Nephron (organoid): ENCODE measurements at regions not wholly inside any gene's neighbourhood (a gene's known extent, or its start where the extent isn't known, plus 50 kb on each side); places are given as distances from the start of the nearest gene placed in this dataset.

Experiments used
- H3K27ac Mint-ChIP-seq, 3 experiments: 2 replicates each; pipeline ENCODE4 v1.8.0; 2020; ENCODE audit warnings: mixed read lengths in 3 of 3, mild to moderate bottlenecking in 2 of 3, moderate library complexity in 1 of 3
- H3K27me3 Mint-ChIP-seq: 2 replicates; pipeline ENCODE4 v1.8.0; 2021; ENCODE audit warnings: low read depth, mild to moderate bottlenecking, moderate library complexity, mixed read lengths
- H3K36me3 Mint-ChIP-seq: 2 replicates; pipeline ENCODE4 v1.8.0; 2020; ENCODE audit warnings: low read depth, mixed read lengths
- H3K4me1 Mint-ChIP-seq: 2 replicates; pipeline ENCODE4 v1.8.0; 2020; ENCODE audit warnings: mixed read lengths
- H3K4me3 Mint-ChIP-seq, 3 experiments: 2 replicates each; pipeline ENCODE4 v1.8.0; 2020; ENCODE audit warnings: mild to moderate bottlenecking in 3 of 3, mixed read lengths in 3 of 3, moderate library complexity in 2 of 3
- H3K9me3 Mint-ChIP-seq: 2 replicates; pipeline ENCODE4 v1.8.0; 2020; ENCODE audit warnings: mixed read lengths
- TF ChIP-seq, protein P1 (sequence below), 3 experiments: fragments of 200-600 bp; sonication (generic); IDR thresholded peaks; one replicate each; pipeline ENCODE4 v1.5.0; 2021; ENCODE audit warnings: antibody characterized with exemption in 3 of 3; ENCODE audit not compliant: unreplicated experiment in 3 of 3

DNA sequence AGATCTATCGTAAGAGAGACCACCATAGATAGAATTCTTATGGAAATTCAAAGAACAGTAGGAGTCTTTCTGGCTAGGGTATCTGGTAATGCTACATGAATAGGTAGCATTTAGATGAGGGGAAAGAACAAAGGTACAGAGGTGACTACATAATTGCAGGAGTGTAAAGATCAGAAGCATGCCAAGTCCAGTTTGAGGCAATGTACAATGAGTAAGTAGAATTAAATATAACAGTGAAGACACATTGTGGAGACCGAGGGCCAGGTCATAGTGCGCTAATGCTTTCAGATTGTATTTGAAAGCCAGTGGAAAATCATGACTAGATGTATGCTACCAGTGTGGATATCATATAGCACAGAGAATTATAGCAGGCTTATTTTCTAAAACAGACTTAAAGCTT is 1611.6 kb upstream of the LRRTM3 start:
- H3K4me1 Mint-ChIP-seq: peaks cover 5% of the 10 kb centered on the region
- H3K27ac Mint-ChIP-seq: no peak overlapping the region
- no peak overlapping the region for H3K4me3 Mint-ChIP-seq
- H3K9me3 Mint-ChIP-seq: no peaks in the 10 kb centered on the region
- H3K27me3 Mint-ChIP-seq: no peaks in the 10 kb centered on the region
- no peaks in the 10 kb centered on the region for H3K36me3 Mint-ChIP-seq
- TF ChIP-seq, protein P1, sequence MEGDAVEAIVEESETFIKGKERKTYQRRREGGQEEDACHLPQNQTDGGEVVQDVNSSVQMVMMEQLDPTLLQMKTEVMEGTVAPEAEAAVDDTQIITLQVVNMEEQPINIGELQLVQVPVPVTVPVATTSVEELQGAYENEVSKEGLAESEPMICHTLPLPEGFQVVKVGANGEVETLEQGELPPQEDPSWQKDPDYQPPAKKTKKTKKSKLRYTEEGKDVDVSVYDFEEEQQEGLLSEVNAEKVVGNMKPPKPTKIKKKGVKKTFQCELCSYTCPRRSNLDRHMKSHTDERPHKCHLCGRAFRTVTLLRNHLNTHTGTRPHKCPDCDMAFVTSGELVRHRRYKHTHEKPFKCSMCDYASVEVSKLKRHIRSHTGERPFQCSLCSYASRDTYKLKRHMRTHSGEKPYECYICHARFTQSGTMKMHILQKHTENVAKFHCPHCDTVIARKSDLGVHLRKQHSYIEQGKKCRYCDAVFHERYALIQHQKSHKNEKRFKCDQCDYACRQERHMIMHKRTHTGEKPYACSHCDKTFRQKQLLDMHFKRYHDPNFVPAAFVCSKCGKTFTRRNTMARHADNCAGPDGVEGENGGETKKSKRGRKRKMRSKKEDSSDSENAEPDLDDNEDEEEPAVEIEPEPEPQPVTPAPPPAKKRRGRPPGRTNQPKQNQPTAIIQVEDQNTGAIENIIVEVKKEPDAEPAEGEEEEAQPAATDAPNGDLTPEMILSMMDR (IDR thresholded peaks at IDR 0.05; ENCODE audit: unreplicated experiment in 3 of 3): no peak

DNA sequence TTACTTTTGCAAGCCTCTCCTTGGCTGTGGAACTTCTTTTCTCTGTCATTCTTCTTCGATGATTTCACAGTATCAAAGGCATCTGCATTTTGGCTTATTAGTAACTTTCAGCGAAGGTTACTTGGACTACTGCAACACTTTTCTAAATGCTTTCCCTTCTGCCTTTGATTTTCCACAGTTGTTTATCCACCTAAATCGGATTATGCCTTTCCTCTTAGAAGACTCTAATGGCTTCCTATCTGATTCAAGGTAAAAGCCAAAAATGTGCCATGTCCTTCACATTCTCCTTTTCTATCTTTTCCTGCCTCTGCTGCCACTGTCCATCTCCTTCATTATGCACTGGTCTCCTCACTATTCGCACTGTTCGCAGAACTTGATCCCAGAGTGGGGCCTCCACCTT is 1606.3 kb upstream of the LRRTM3 start:
- TF ChIP-seq, protein P1 (IDR thresholded peaks at IDR 0.05; ENCODE audit: unreplicated experiment in 3 of 3): no peak
- H3K4me1 Mint-ChIP-seq: no peaks in the 10 kb centered on the region
- peak overlapping the region in 1 of 3 experiments; percentile 35 for H3K27ac Mint-ChIP-seq
- no peaks in the 10 kb centered on the region for H3K36me3 Mint-ChIP-seq
- H3K27me3 Mint-ChIP-seq: no peaks in the 10 kb centered on the region
- H3K4me3 Mint-ChIP-seq: no peak overlapping the region
- no peaks in the 10 kb centered on the region for H3K9me3 Mint-ChIP-seq

DNA sequence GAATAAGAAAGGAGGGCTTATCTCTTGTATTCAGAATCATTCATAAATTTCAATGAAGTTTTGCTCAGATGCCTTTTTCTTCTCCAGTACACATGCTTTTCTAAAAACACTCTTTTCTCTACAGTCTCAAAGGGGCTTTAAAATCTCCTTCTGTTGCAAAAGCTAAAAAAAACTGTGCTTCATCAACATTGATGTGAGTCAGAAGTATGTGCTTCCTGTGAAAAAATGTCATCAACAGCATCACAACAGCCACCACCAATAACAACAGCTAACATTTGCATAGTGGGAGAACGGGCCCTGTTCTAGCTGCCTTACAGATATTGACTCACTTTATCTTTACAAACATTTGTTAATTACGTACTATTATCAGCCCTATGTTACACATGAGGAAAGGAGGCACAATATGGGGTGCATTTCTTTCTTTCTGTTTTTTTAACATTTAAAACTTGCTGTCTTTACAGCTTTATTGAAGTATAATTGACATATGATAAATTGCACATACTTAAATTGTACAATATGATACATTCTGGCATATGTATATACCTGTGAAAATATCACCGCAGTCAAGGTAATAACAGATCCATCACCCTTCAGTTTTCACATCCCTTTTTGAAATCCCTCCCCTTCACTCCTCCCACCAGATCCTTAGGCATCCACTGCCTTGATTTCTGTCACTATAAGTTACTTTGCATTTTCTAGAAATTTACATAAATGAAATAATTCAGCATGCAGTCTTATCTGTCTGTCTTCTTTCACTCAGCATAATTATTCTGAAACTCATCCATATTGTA is 1605.4 kb upstream of the LRRTM3 start:
- H3K4me3 Mint-ChIP-seq: no peak overlapping the region
- H3K4me1 Mint-ChIP-seq: no peaks in the 10 kb centered on the region
- H3K27ac Mint-ChIP-seq: no peak overlapping the region
- no peaks in the 10 kb centered on the region for H3K36me3 Mint-ChIP-seq
- no peaks in the 10 kb centered on the region for H3K27me3 Mint-ChIP-seq
- TF ChIP-seq, protein P1 (IDR thresholded peaks at IDR 0.05; ENCODE audit: unreplicated experiment in 3 of 3): no peak
- no peaks in the 10 kb centered on the region for H3K9me3 Mint-ChIP-seq

DNA sequence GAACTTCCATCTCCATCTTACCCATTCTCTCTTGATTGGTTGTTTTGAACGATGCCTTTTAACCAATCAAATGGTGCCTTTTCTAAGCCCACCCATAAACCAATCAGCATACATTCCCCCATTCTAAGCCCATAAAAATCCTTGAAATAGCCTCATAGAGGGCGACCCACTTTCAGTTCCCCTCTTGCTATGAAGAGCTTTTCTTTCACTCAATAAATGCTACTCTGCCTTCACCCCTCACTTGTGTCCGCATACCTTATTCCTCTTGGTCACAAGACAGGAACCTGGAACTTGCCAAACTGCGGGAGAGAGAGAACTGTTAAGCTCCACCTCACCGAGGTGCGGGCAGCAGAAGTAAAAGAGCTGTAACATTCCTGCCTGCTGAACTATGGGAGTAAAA is 1602.0 kb upstream of the LRRTM3 start:
- Mint-ChIP-seq H3K27me3 (no peaks in the 10 kb centered on the region), H3K4me3 (no peak overlapping the region), H3K27ac (no peak overlapping the region), H3K9me3 (no peaks in the 10 kb centered on the region), H3K4me1 (no peaks in the 10 kb centered on the region), H3K36me3 (no peaks in the 10 kb centered on the region)
- TF ChIP-seq, protein P1 (IDR thresholded peaks at IDR 0.05; ENCODE audit: unreplicated experiment in 3 of 3): no peak

DNA sequence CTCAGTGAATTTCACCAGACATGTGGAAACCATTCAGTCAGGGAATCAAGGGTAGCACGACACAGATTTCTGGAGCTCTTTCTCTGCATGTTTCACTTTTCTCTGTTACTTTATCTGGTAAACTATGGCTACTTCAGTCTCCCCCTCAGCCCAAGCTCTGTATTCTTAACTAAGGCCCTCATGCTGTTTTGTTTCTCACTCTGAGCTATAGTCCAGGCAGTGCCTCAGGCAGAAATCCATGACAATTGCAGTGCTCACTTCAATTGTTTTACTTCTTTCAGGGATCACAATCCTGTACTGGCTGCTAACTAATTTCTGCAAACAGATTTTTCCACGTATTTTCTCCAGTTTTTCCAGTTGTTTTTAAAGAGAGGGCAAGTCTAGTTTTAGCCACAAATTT is 1599.9 kb upstream of the LRRTM3 start:
- H3K27me3 Mint-ChIP-seq: no peaks in the 10 kb centered on the region
- no peaks in the 10 kb centered on the region for H3K9me3 Mint-ChIP-seq
- no peaks in the 10 kb centered on the region for H3K4me1 Mint-ChIP-seq
- no peaks in the 10 kb centered on the region for H3K36me3 Mint-ChIP-seq
- TF ChIP-seq, protein P1 (IDR thresholded peaks at IDR 0.05; ENCODE audit: unreplicated experiment in 3 of 3): no peak
- H3K4me3 Mint-ChIP-seq: no peak overlapping the region
- H3K27ac Mint-ChIP-seq: no peak overlapping the region

DNA sequence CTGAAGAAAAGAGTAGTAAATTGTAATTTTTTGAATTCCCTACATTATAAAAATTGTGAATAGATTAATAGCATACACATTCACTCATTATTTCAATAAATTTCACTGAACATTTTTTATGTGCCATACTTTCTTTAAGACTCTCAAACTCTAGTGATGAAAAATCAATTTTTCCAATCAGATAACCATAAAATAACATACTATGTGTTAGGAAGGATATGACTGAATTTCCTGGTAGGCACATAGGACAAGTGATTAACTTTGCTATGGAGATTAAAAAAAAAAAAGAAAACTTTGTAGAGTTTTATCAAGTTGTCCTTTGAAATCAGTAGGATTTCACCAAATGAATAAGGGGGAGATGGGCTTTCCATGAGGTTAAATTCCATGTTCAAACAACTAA is 1597.3 kb upstream of the LRRTM3 start:
- H3K4me3 Mint-ChIP-seq: no peak overlapping the region
- TF ChIP-seq, protein P1 (IDR thresholded peaks at IDR 0.05; ENCODE audit: unreplicated experiment in 3 of 3): no peak

More for the DNA sequence above, 1597.3 kb upstream of the LRRTM3 start:
- Mint-ChIP-seq H3K27ac (no peak overlapping the region), H3K4me1 (no peaks in the 10 kb centered on the region), H3K36me3 (no peaks in the 10 kb centered on the region), H3K9me3 (no peaks in the 10 kb centered on the region), H3K27me3 (no peaks in the 10 kb centered on the region)
